Panc1 (cell line): ENCODE measurements at regions not wholly inside any gene's neighbourhood (a gene's known extent, or its start where the extent isn't known, plus 50 kb on each side); places are given as distances from the start of the nearest gene placed in this dataset.

ENCODE experiments used
- ATAC-seq: fragments of 200-7000 bp; cut with Tn5 transposase; 2 replicates; pipeline ENCODE4 v1.9.1; 2020; ENCODE audit warnings: mild to moderate bottlenecking, moderate library complexity
- BruUV-seq: library from RNA; stranded (reverse); fragments of 400-500 nt; replicated peaks from 2 replicates; lab custom pipeline; 2021; lab: Mats Ljungman, UMichigan
- CTCF ChIA-PET: fragments of 300-600 bp; sonication (Branson Sonifier 250); formaldehyde crosslinking; loops from one replicate; lab custom pipeline; 2022; ENCODE audit warnings: antibody characterized with exemption; lab: Charles Lee
- POLR2A ChIA-PET: fragments of 300-600 bp; sonication (Branson Sonifier 250); formaldehyde crosslinking; loops from one replicate; lab custom pipeline; 2022; ENCODE audit warnings: antibody characterized with exemption; lab: Charles Lee
- DNase-seq: peaks from one replicate; pipeline ENCODE4 v3.0.0-alpha.2; 2010; ENCODE audit warnings: low read depth, low spot score
- H3K27ac ChIP-seq: 2 replicates; pipeline ENCODE4 v1.5.1; 2011; ENCODE audit warnings: mild to moderate bottlenecking, low read length, inconsistent platforms
- H3K27me3 ChIP-seq: fragments of 200-500 bp; sonication (Bioruptor generic); 2 replicates; pipeline ENCODE4 v1.6.0; 2014; ENCODE audit warnings: low read length, inconsistent platforms; ENCODE audit not compliant: control insufficient read depth, insufficient read depth
- H3K36me3 ChIP-seq: fragments of 200-500 bp; sonication (Bioruptor generic); 2 replicates; pipeline ENCODE4 v1.5.1; 2014; ENCODE audit warnings: inconsistent platforms, mild to moderate bottlenecking, low read length, moderate library complexity; ENCODE audit not compliant: control insufficient read depth, insufficient read depth
- H3K4me1 ChIP-seq: 2 replicates; pipeline ENCODE4 v1.5.1; 2011; ENCODE audit warnings: inconsistent platforms, mild to moderate bottlenecking, low read length, moderate library complexity; ENCODE audit not compliant: control insufficient read depth, insufficient read depth
- H3K4me3 ChIP-seq, 2 experiments: 2 replicates each; pipeline ENCODE4 v1.5.1; 2011 to 2012; ENCODE audit warnings: low read depth in 2 of 2, low read length in 2 of 2, mild to moderate bottlenecking in 2 of 2, inconsistent platforms in 1 of 2, moderate library complexity in 1 of 2
- H3K9me3 ChIP-seq: fragments of 200-500 bp; sonication (Bioruptor generic); 2 replicates; pipeline ENCODE4 v1.5.1; 2014; ENCODE audit warnings: low read depth, mild to moderate bottlenecking, inconsistent platforms, low read length, moderate library complexity; ENCODE audit not compliant: control insufficient read depth, insufficient read depth
- POLR2AphosphoS5 ChIP-seq: IDR thresholded peaks from 2 replicates; pipeline ENCODE4 v1.6.1; 2012; ENCODE audit warnings: mild to moderate bottlenecking, low read depth, low read length, moderate library complexity
- SIN3A ChIP-seq: IDR thresholded peaks from 2 replicates; pipeline ENCODE4 v1.6.1; 2012; ENCODE audit warnings: low read depth, mild to moderate bottlenecking, low read length, moderate library complexity, borderline replicate concordance; ENCODE audit not compliant: insufficient read depth
- TCF7L2 ChIP-seq: IDR thresholded peaks from 2 replicates; pipeline ENCODE4 v1.6.1; 2011; ENCODE audit warnings: mild to moderate bottlenecking, low read depth, low read length, inconsistent platforms
- in situ Hi-C: cut with HindIII; loops from 2 replicates; pipeline ENCODE4 v1.10.0; 2016; ENCODE audit warnings: low sequenced_read_pairs, low pct_unique_long_range_greater_than_20kb
- intact Hi-C: fragments of 100-400 bp; cut with micrococcal nuclease; formaldehyde crosslinking; loops from one replicate; pipeline ENCODE4 v1.10.0; 2022; ENCODE audit not compliant: unreplicated experiment
- TF ChIP-seq, protein P1 (sequence below): fragments of 450-650 bp; IDR thresholded peaks from 2 replicates; pipeline ENCODE4 v1.5.1; 2017; ENCODE audit warnings: mild to moderate bottlenecking
- TF ChIP-seq, protein P2 (sequence below), 2 experiments: IDR thresholded peaks; 2 replicates each; pipeline ENCODE4 v1.6.1; 2011 to 2012; ENCODE audit warnings: low read depth in 2 of 2, control low read depth in 1 of 2, low read length in 1 of 2, mild to moderate bottlenecking in 1 of 2, moderate library complexity in 1 of 2; ENCODE audit not compliant: insufficient read depth in 1 of 2

DNA sequence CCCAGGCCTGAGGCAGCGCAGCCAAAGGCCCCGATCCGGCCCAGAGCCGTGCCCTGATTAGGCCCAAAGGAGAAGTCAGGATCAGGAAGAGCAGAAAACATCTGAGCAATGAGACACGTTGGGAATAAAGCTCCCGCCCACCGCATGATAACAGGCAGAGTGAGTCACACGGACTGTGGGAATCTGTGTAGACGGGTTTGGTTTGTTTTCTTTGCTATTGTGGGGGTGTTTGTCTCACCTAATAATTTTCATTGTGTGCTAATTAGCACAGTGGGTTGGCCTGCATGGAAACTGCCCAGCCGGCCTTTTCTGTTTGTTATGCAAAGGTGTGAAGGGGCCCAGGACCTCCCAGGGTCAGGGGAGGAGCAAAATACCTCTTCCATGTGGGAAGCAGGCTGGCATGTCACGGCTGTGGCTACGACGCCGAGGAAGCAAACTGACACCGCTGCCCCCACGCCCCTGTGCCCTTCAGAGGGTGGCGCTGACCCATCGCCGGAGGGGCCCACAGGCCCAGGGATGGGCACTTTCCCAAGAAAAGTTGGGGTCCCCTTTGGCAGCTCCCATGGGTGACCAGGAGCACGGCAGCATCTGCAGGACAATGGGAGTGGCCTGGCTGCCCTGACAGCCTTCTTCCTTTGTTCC, 68.4 kb upstream of the CTDP1 start:
- Histone ChIP-seq H3K27me3 (no peaks in the 10 kb centered on the region), H3K9me3 (no peaks in the 10 kb centered on the region), H3K4me1 (no peaks in the 10 kb centered on the region), H3K36me3 (no peaks in the 10 kb centered on the region), H3K4me3 (no peak overlapping the region), H3K27ac (no peak overlapping the region)
- ATAC-seq (no peak), DNase-seq (no peak)
- in situ Hi-C loops (no loop called here), intact Hi-C loops (no loop called here)
- CTCF ChIA-PET: no interaction called here
- POLR2A ChIA-PET: no interaction called here
- TF ChIP-seq SIN3A (no peak), TCF7L2 (no peak), POLR2AphosphoS5 (no peak)
- TF ChIP-seq, protein P1, sequence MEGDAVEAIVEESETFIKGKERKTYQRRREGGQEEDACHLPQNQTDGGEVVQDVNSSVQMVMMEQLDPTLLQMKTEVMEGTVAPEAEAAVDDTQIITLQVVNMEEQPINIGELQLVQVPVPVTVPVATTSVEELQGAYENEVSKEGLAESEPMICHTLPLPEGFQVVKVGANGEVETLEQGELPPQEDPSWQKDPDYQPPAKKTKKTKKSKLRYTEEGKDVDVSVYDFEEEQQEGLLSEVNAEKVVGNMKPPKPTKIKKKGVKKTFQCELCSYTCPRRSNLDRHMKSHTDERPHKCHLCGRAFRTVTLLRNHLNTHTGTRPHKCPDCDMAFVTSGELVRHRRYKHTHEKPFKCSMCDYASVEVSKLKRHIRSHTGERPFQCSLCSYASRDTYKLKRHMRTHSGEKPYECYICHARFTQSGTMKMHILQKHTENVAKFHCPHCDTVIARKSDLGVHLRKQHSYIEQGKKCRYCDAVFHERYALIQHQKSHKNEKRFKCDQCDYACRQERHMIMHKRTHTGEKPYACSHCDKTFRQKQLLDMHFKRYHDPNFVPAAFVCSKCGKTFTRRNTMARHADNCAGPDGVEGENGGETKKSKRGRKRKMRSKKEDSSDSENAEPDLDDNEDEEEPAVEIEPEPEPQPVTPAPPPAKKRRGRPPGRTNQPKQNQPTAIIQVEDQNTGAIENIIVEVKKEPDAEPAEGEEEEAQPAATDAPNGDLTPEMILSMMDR: no peak
- TF ChIP-seq, protein P2, sequence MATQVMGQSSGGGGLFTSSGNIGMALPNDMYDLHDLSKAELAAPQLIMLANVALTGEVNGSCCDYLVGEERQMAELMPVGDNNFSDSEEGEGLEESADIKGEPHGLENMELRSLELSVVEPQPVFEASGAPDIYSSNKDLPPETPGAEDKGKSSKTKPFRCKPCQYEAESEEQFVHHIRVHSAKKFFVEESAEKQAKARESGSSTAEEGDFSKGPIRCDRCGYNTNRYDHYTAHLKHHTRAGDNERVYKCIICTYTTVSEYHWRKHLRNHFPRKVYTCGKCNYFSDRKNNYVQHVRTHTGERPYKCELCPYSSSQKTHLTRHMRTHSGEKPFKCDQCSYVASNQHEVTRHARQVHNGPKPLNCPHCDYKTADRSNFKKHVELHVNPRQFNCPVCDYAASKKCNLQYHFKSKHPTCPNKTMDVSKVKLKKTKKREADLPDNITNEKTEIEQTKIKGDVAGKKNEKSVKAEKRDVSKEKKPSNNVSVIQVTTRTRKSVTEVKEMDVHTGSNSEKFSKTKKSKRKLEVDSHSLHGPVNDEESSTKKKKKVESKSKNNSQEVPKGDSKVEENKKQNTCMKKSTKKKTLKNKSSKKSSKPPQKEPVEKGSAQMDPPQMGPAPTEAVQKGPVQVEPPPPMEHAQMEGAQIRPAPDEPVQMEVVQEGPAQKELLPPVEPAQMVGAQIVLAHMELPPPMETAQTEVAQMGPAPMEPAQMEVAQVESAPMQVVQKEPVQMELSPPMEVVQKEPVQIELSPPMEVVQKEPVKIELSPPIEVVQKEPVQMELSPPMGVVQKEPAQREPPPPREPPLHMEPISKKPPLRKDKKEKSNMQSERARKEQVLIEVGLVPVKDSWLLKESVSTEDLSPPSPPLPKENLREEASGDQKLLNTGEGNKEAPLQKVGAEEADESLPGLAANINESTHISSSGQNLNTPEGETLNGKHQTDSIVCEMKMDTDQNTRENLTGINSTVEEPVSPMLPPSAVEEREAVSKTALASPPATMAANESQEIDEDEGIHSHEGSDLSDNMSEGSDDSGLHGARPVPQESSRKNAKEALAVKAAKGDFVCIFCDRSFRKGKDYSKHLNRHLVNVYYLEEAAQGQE (IDR thresholded peaks at IDR 0.05; ENCODE audit: insufficient read depth in 1 of 2, low read depth in 2 of 2, low read length in 1 of 2): no peak
- no TSS peak for BruUV-seq

DNA sequence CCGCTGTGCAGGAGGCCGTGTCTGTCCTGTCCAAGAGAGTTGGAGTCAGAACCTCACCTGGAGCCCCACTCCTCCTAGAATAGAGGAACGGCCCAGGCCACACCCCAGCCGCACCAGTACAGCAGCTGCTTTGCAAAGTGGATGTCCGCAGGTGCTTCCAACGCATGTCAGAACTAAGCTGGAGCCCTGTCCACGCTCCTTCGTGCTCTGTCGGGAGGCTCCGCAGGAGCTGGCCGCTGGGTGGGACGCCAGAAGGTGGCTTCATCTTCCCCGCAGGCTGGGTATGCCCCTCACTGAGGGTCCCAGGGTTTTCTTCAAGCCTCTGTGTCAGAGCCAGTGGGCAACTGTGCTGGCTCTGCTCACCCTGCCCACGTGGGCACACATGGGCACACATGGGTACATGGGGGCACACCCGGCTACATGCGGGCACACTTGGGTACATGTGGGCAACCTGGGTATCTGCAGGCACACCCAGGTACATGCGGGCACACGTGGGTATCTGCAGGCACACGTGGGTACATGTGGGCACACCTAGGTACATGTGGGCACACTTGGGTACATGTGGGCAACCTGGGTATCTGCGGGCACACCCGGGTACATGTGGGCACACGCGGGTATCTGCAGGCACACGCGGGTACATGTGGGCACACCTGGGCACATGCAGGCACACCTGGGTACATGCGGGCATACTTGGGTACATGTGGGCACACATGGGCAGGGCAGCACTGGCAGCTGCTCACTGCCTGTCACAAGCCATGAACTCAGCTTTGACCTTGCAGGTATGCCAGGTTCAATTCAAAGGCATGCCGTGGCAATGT, 67.1 kb upstream of the CTDP1 start:
- H3K27me3 ChIP-seq: no peaks in the 10 kb centered on the region
- no peaks in the 10 kb centered on the region for H3K9me3 ChIP-seq
- POLR2A ChIA-PET: no interaction called here
- no peaks in the 10 kb centered on the region for H3K36me3 ChIP-seq
- no peaks in the 10 kb centered on the region for H3K4me1 ChIP-seq
- in situ Hi-C loops (no loop called here), intact Hi-C loops (no loop called here)
- ATAC-seq (no peak), DNase-seq (no peak)
- CTCF ChIA-PET: no interaction called here
- H3K27ac ChIP-seq: no peak overlapping the region
- no TSS peak for BruUV-seq
- no peak overlapping the region for H3K4me3 ChIP-seq
- no peak for TF ChIP-seq SIN3A
- no peak for TF ChIP-seq TCF7L2
- TF ChIP-seq, protein P1: no peak
- TF ChIP-seq, protein P2 (IDR thresholded peaks at IDR 0.05; ENCODE audit: insufficient read depth in 1 of 2, low read depth in 2 of 2, low read length in 1 of 2): no peak
- TF ChIP-seq POLR2AphosphoS5: no peak
